Lung (tissue), 11 donors: ENCODE measurements at regions not wholly inside any gene's neighbourhood (a gene's known extent, or its start where the extent isn't known, plus 50 kb on each side); places are given as distances from the start of the nearest gene placed in this dataset.

Experiments
- ATAC-seq: fragments of 200-7000 bp; cut with Tn5 transposase; one replicate; pipeline ENCODE4 v1.9.1; 2020; ENCODE audit warnings: moderate number of reproducible peaks; ENCODE audit not compliant: insufficient read depth, low FRiP score
- DNase-seq, 3 donors: peaks; one replicate each; pipeline ENCODE4 v3.0.0-alpha.2; 2013 to 2017
- H3K27ac ChIP-seq, 2 donors: one replicate each; pipeline ENCODE4 v1.5.1; 2013; ENCODE audit warnings: mild to moderate bottlenecking in 2 of 2, moderate library complexity in 2 of 2, control low read depth in 1 of 2, inconsistent platforms in 1 of 2, low read depth in 1 of 2, low read length in 1 of 2
- H3K27me3 ChIP-seq, 3 donors: one replicate each; pipeline ENCODE4 v1.5.1; 2013; ENCODE audit warnings: low read length in 2 of 3; ENCODE audit not compliant: control insufficient read depth in 3 of 3, insufficient read depth in 3 of 3
- H3K36me3 ChIP-seq, 4 donors: one replicate each; pipeline ENCODE4 v1.5.1; 2013; ENCODE audit warnings: low read length in 4 of 4, mild to moderate bottlenecking in 1 of 4, moderate library complexity in 1 of 4; ENCODE audit not compliant: control insufficient read depth in 4 of 4, insufficient read depth in 4 of 4
- H3K4me1 ChIP-seq, 5 donors: one replicate each; pipeline ENCODE4 v1.5.1; 2013; ENCODE audit warnings: low read length in 5 of 5, mild to moderate bottlenecking in 2 of 5, moderate library complexity in 1 of 5; ENCODE audit not compliant: control insufficient read depth in 5 of 5, insufficient read depth in 5 of 5
- H3K4me3 ChIP-seq: one replicate; pipeline ENCODE4 v1.5.1; 2013; ENCODE audit warnings: mild to moderate bottlenecking, control low read depth, moderate library complexity
- H3K9ac ChIP-seq, 2 donors: one replicate each; pipeline ENCODE4 v1.5.1; 2013; ENCODE audit warnings: low read length in 2 of 2, control low read depth in 1 of 2; ENCODE audit not compliant: insufficient read depth in 1 of 2
- H3K9me3 ChIP-seq, 4 donors: one replicate each; pipeline ENCODE4 v1.5.1; 2013; ENCODE audit warnings: low read length in 3 of 4, mild to moderate bottlenecking in 1 of 4, moderate library complexity in 1 of 4; ENCODE audit not compliant: control insufficient read depth in 4 of 4, insufficient read depth in 3 of 4
- CTCF ChIP-seq: IDR thresholded peaks from 2 replicates; pipeline ENCODE4 v1.5.1; 2012; ENCODE audit warnings: mild to moderate bottlenecking; ENCODE audit errors: control extremely low read depth, extremely low read depth
- WGBS, 2 donors: extraction: QIAGEN DNeasy Blood & Tissue Kit; methylation state at CpG; one replicate each; pipeline ENCODE4 v1.1.7; 2013; 5-methylcytosine and 5-hydroxymethylcytosine counted together
- donor health status: control.
- donor health status: control.
- donor health status: Bipolar disorder and iron deficiency.
- donor health status: healthy.
- donor health status: DM: yes; HTN: yes; CAD: no.

GRCh38 chr7:142381727-142382390 lies 124.0 kb upstream of the PRSS58 start:
- no peaks in the 10 kb centered on the region for H3K36me3 ChIP-seq
- DNase-seq (no peak), ATAC-seq (no peak)
- no peaks in the 10 kb centered on the region for H3K27me3 ChIP-seq
- no peak overlapping the region for H3K9ac ChIP-seq
- WGBS, 2 donors: 87 to 88% methylated on average over 2 of the region's 2 CpGs
- H3K27ac ChIP-seq: no peak overlapping the region
- peaks cover 0 to 2% (median 0%) of the 10 kb centered on the region in 4 donors for H3K9me3 ChIP-seq
- no peaks in the 10 kb centered on the region for H3K4me1 ChIP-seq
- no peak for TF ChIP-seq CTCF
- H3K4me3 ChIP-seq: no peak overlapping the region

- no peak for TF ChIP-seq CTCF
- ATAC-seq (no peak), DNase-seq (no peak)
- 60% methylated on average over 3 of the region's 3 CpGs for WGBS, 2 donors
- H3K4me1 ChIP-seq: peaks cover 0 to 4% (median 0%) of the 10 kb centered on the region in 5 donors
- no peak overlapping the region for H3K9ac ChIP-seq
- H3K4me3 ChIP-seq: no peak overlapping the region
- no peak overlapping the region for H3K27ac ChIP-seq
- H3K36me3 ChIP-seq: no peaks in the 10 kb centered on the region
- peaks cover 0 to 2% (median 0%) of the 10 kb centered on the region in 4 donors for H3K9me3 ChIP-seq
- no peaks in the 10 kb centered on the region for H3K27me3 ChIP-seq
Measured at GRCh38 chr7:142380069-142380468, 122.2 kb upstream of the PRSS58 start.

GRCh38 chr7:142379201-142379885 lies 121.5 kb upstream of the PRSS58 start:
- WGBS, 2 donors: 85 to 89% methylated on average over 6 of the region's 6 CpGs
- Histone ChIP-seq H3K9ac (no peak overlapping the region), H3K4me1 (peaks cover 0 to 4% (median 0%) of the 10 kb centered on the region in 5 donors), H3K4me3 (no peak overlapping the region), H3K36me3 (no peaks in the 10 kb centered on the region), H3K9me3 (peaks cover 0 to 2% (median 0%) of the 10 kb centered on the region in 4 donors), H3K27ac (no peak overlapping the region), H3K27me3 (no peaks in the 10 kb centered on the region)
- DNase-seq (no peak), ATAC-seq (no peak)
- no peak for TF ChIP-seq CTCF
